Cardiac septum (tissue), 1 donor: ENCODE measurements at regions not wholly inside any gene's neighbourhood (a gene's known extent, or its start where the extent isn't known, plus 50 kb on each side); places are given as distances from the start of the nearest gene placed in this dataset.
"Not testable (repeated sequence)": the region's sequence is repeated elsewhere in the genome, so short reads cannot be mapped to it uniquely, and the experiment has no call there.

Experiments
- DNase-seq: peaks from one replicate; pipeline ENCODE4 v3.0.0-alpha.2; 2020; ENCODE audit warnings: low spot score
- intact Hi-C: fragments of 100-400 bp; cut with DNase I; formaldehyde crosslinking; loops from one replicate; pipeline ENCODE4 v1.14.0; 2022
- donor health status: DM: no; HTN: no; CAD: no.

DNA sequence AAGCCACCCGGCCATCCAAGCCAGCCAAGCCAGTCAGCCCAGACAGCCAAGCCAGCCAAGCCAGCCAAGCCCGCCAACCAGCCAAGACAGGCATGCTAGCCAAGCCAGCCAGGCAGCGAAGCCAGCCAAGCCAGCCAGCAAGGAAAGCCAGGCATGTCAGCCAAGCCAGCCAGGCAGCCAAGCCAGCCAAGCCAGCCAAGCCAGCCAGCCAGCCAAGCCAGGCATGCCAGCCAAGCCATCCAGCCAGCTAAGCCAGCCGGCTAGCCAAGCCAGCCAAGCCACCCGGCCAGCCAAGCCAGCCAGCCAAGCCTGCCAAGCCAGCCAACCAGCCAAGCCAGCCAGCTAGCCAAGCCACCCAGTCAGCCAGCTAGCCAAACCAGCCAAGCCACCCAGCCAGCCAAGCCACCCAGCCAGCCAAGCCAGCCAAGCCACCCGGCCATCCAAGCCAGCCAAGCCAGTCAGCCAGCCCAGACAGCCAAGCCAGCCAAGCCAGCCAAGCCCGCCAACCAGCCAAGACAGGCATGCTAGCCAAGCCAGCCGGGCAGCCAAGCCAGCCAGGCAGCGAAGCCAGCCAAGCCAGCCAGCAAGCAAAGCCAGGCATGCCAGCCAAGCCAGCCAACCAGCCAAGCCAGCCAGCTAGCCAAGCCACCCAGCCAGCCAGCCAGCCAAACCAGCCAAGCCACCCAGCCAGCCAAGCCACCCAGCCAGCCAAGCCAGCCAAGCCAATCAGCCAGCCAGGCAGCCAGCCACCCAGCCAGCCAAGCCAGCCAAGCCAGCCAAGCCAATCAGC lies 350.4 kb upstream of the PLGLB2 start:
- intact Hi-C loops = not testable (repeated sequence)
- DNase-seq = peak; percentile 66

GRCh38 chr2:87398567-87399305 lies 349.2 kb upstream of the PLGLB2 start:
- intact Hi-C loops = not testable (repeated sequence)
- peak; percentile 76 for DNase-seq

DNA sequence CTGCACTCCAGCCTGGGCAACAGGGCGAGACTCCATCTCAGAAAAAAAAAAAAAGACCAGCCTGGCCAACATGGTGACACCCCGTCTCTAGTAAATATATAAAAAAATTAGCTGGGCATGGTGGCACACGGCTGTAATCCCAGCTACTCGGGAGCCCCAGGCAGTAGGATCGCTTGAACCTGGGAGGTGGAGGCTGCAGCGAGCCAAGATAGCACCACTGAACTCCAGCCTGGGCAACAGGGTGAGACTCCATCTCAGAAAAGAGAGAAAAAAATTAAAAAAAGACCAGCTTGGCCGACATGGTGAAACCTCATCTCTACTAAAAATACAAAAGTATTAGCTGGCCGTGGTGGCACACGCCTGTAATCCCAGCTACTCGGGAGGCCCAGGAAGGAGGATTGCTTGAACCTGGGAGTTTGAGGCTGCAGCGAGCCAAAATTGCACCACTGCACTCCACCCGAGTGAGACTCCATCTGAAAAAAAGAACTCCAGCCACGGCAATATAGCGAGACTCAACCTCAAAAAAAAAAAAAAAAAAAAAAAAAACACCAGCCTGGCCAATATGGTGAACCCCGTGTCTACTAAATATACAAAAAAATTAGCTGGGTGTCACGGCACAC lies 346.1 kb upstream of the PLGLB2 start:
- DNase-seq = peak; percentile 53
- intact Hi-C loops = no loop called here

- no peak for DNase-seq
- intact Hi-C loops = no loop called here
These were observed 344.1 kb upstream of the PLGLB2 start for GRCh38 chr2:87403893-87404175.

DNA sequence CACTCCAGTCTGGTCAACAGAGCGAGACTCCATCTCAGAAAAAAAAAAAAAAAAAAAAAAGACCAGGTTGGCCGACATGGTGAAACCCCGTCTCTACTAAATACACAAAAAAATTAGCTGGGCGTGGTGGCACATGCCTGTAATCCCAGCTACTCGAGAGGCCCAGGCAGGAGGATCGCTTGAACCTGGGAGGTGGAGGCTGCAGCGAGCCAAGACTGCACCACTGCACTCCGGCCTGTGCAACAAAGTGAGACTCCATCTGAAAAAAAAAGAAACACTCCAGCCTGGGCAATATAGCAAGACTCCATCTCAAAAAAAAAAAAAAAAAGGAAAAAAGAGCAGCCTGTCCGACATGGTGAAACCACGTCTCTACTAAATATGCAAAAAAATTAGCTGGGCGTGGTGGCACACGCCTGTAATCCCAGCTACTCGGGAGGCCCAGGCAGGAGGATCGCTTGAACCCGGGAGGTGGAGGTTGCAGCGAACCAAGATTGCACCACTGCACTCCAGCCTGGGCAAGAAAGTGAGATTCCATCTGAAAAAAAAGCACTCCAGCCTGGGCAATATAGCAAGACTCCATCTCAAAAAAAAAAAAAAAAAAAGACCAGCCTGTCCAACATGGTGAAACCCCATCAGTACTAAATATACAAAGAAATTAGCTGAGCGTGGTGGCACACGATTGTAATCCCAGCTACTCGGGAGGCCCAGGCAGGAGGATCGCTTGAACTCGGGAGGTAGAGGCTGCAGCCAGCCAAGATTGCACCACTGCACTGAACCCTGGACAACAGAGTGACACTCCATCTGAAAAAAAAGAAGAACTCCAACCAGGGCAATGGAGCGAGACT lies 343.3 kb upstream of the PLGLB2 start:
- intact Hi-C loops = not testable (repeated sequence)
- peak; percentile 64 for DNase-seq

GRCh38 chr2:87405531-87406216 lies 342.2 kb upstream of the PLGLB2 start:
- intact Hi-C loops = not testable (repeated sequence)
- DNase-seq = peak; percentile 71

GRCh38 chr2:87406406-87407175 lies 341.3 kb upstream of the PLGLB2 start:
- peak; percentile 70 for DNase-seq
- intact Hi-C loops = not testable (repeated sequence)

- intact Hi-C loops = not testable (repeated sequence)
These were observed 338.3 kb upstream of the PLGLB2 start for GRCh38 chr2:87409601-87410000.

GRCh38 chr2:87410371-87410770 lies 337.5 kb upstream of the PLGLB2 start:
- DNase-seq = peak; percentile 66
- intact Hi-C loops = not testable (repeated sequence)

More at GRCh38 chr2:87409601-87410000, 338.3 kb upstream of the PLGLB2 start:
- DNase-seq = peak; percentile 36

GRCh38 chr2:87412036-87412820 lies 335.7 kb upstream of the PLGLB2 start:
- peak; percentile 82 for DNase-seq
- intact Hi-C loops = not testable (repeated sequence)

DNA sequence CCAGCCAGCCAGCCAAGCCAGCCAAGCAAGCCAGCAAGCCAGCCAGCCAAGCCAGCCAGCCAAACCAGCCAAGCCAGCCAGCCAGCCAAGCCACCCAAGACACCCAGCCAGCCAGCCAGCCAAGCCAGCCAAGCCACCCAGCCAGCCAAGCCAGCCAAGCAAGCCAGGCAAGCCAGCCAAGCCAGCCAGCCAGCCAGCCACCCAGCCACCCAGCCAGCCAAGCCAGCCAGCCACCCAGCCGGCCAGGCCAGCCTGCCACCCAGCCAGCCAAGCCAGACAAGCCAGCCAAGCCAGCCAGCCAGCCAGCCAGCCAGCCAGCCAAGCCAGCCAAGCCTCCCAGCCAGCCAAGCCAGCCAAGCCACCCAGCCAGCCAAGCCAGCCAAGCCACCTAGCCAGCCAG lies 333.6 kb upstream of the PLGLB2 start:
- intact Hi-C loops = not testable (repeated sequence)
- DNase-seq = peak; percentile 75

DNA sequence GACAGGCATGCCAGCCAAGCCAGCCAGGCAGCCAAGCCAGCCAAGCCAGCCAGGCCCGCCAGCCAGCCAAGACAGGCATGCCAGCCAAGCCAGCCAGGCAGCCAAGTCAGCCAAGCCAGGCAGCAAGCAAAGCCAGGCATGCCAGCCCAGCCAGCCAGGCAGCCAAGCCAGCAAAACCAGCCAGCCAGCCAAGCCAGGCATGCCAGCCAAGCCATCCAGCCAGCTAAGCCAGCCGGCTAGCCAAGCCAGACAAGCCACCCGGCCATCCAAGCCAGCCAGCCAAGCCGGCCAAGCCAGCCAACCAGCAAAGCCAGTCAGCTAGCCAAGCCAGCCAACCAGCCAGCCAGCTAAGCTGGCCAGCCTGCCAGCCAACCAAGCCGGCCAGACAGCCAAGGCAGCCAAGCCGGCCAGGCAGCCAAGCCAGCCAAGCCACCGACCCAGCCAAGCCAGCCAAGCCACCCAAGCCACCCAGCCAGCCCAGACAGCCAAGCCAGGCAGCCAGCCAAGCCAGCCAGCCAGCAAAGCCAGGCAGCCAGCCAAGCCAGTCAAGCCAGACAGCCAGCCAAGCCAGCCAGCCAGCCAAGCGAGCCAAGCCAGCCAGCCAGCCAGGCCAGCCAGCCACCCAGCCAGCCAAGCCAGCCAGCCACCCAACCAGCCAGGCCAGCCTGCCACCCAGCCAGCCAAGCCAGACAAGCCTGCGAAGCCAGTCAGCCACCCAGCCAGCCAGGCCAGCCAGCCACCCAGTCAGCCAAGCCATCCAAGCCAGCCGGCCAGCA lies 332.9 kb upstream of the PLGLB2 start:
- peak; percentile 82 for DNase-seq

GRCh38 chr2:87415586-87416265 lies 332.2 kb upstream of the PLGLB2 start:
- intact Hi-C loops = not testable (repeated sequence)
- DNase-seq = peak; percentile 80

More for the DNA sequence above, 332.9 kb upstream of the PLGLB2 start:
- intact Hi-C loops = not testable (repeated sequence)

DNA sequence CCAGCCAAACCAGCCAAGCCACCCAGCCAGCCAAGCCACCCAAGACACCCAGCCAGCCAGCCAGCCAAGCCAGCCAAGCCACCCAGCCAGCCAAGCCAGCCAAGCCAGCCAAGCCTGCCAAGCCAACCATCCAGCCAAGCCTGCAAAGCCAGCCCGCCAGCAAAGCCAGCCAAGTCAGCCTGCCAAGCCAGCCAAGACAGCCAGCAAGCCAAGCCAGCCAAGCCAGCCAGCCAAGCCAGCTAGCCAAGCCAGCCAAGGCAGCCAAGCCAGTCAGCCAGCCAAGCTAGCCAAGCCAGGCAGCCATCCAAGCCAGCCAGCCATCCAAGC lies 331.7 kb upstream of the PLGLB2 start:
- intact Hi-C loops = not testable (repeated sequence)
- DNase-seq = peak; percentile 83

GRCh38 chr2:87417147-87417546 lies 330.7 kb upstream of the PLGLB2 start:
- intact Hi-C loops, DNase-seq: not testable (repeated sequence)

DNA sequence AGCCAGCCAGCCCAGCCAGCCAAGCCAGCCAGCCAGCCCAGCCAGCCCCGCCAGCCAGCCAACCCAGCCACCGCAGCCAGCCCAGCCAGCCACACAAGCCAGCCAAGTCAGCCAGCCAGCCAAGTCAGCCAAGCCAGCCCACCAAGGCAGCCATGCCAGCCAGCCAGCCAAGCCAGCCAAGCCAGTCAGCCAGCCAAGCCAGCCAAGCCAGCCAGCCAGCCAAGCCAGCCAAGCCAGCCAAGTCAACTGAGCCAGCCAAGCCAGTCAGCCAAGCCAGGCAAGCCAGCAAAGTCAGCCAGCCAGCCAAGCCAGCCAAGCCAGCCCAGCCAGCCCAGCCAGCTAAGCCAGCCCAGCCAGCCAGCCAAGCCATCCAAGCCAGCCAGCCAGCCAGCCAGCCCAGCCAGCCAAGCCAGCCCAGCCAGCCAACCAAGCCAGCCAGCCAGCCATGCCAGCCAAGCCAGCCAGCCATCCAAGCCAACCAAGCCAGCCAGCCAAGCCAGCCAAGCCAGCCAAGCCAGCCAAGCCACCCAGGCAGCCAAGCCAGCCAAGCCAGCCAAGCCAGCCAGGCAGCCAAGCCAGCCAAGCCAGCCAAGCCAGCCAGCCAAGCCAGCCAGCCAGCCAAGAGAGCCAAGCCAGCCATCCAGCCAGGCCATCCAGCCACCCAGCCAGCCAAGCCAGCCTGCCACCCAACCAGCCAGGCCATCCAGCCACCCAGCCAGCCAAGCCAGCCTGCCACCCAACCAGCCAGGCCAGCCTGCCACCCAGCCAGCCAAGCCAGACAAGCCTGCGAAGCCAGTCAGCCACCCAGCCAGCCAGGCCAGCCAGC lies 329.9 kb upstream of the PLGLB2 start:
- intact Hi-C loops, DNase-seq: not testable (repeated sequence)
